ENCODE measurements at regions not wholly inside any gene's neighbourhood (a gene's known extent, or its start where the extent isn't known, plus 50 kb on each side); places are given as distances from the start of the nearest gene placed in this dataset.

GRCh38 chr15:70209499-70209898, 111.8 kb upstream of the TLE3 start:
- DNase-seq: no peak

DNA sequence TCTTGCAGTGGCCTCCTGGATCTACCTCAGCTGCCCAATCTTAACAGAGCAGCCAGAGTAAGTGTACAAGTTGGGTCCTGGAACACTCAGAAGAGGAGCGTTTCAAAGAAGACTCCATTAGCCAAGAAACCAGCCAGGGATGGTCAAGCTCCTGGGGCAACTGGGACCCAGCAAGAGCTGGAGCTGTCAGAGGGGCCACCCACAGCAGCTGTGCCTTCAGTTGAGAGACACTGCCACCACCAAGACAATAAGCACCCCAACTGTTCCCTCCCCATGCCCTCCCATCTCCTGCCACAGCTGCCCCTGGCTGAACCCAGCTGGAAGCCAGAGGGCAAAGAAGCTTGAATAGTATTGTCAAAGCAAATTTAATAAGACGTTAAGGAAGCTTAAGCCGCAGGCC, 110.6 kb upstream of the TLE3 start:
- no peak for DNase-seq

DNA sequence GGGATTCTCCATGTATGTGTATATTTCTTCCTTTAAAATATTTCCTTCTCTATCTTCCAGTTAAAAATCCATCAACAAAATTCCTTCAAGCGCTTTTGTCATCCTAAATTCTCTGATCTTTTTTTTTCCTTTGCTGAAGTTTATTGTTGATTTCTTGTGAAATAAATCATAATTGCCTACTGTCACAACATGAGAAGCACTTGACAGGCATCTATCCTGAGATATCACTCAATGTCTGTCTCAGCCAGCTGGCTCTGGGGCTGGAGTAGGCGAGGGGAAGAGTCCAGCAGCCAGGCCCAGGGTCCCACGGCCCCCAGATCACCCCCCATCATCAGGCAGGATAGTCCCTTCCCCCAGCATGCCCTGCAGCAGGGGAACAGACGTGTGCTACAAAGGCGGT, 109.0 kb upstream of the TLE3 start:
- no peak for DNase-seq

- DNase-seq: no peak
Measured at GRCh38 chr15:70204652-70205051, 106.9 kb upstream of the TLE3 start.

GRCh38 chr15:70203981-70204560, 106.4 kb upstream of the TLE3 start:
- no peak for DNase-seq

DNA sequence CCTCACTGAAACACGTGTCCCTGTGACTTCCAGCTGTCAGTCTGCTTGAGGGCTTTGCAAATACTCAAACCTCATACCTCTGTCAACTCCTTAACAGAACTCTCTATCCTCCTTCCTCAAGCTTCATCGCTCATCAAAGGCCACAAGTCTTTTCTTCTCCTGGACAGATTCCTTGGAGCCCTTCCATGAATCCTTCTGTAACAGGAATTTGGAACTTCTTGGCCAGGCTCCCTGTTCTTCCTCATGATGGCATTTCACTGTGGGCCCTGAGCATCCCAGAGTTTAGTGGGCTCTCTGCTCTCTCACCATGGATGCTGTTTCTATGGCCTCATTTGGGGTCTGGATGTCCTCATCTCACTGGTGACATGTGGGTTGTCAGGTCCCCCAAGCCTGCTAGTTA, 105.0 kb upstream of the TLE3 start:
- DNase-seq: no peak

GRCh38 chr15:70201425-70201775, 103.7 kb upstream of the TLE3 start:
- no peak for DNase-seq

DNA sequence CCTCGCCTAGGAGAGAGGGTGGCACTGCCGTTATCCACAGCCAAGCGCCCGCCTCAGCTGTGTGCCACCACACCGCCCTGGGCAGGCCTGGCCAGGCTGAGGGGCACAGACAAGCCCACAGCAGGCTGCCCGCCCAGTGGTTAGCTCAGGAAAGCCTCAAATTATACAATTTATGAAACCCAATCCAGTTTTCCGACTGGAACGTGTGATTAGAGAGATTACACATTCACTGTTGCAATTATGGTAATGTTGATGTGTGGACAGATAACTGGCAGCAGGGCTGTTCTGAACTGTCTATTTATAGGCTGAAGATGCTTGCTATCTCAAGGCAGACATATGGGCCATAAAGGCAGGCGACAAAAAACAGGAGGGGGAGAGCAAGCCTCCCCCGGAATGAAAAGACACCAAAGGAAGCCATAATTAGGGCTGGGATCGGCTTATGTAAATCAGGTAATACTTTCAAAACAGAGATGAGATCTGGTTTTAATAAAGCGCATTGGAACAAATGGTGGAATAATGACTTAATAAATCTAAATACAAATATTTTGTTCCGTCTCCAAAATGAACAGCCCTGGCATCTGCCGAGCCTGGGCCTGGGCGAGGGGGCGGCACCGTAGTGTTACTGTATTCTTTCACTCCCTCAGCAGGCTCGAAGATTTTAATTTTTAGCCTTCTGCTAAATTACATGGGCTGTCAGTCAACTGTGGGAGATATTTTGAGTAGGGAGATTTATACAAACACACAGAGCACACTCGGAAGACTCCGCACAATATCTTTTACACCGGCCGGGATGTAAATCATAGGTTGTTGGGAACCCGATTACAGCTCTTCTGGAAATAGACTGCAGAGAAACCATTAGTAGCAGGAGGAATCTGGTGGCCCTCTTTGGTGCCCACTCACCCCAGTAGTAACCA, 103.1 kb upstream of the TLE3 start:
- peak; percentile 29 for DNase-seq

GRCh38 chr15:70199540-70200410, 102.1 kb upstream of the TLE3 start:
- no peak for DNase-seq

DNA sequence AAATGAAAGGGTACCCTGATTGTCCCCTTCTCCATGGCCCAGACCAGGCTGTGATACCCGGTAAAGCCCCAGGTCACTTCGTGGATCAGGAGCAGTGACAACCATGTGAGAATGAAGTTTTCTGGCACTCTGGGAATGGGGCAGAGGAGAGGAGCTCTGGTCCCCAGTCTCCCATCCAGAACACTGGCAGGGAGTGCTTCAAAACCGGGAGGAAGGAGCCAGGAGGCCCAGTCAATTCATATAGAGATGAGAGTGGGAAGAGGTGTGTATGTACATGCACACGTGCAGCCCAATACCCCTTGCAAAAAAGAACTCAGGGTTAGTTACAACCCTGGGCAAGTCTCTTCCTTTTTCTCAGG, 101.4 kb upstream of the TLE3 start:
- DNase-seq: no peak

DNA sequence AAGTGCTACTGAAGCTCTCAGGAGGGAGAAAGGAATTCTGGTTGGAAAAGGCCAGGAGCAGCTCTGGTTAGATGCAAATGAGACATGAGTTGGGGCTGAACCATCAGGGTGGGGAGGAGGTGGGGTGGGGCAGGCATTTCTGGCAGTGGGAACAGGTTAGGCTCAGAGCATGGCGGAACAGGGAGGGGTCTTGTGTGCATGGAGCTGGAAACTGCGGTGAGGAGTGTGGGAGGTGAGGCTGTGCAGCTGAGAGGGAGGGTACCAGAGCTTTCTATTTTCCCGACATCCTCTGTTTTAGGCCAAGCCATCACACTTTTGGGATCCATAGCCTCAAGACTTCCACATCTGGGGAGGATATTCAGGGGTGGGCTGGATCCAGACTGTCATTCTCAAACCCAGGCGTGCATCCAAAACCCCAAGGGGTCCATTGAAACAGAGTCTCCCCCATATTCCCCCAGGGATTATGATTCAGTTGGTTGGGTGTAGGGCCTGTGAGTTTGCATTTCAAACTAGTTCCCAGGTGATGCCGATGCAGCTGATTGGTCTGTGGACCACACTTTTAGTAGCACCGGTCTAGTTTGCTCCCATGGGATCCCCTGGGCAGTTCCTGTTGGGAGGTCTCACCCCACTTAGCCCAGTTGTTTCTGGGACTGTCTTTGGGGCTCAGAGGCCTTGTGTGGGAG, 100.9 kb upstream of the TLE3 start:
- no peak for DNase-seq

- no peak for DNase-seq
Measured at GRCh38 chr15:70197945-70198361, 100.2 kb upstream of the TLE3 start.

DNA sequence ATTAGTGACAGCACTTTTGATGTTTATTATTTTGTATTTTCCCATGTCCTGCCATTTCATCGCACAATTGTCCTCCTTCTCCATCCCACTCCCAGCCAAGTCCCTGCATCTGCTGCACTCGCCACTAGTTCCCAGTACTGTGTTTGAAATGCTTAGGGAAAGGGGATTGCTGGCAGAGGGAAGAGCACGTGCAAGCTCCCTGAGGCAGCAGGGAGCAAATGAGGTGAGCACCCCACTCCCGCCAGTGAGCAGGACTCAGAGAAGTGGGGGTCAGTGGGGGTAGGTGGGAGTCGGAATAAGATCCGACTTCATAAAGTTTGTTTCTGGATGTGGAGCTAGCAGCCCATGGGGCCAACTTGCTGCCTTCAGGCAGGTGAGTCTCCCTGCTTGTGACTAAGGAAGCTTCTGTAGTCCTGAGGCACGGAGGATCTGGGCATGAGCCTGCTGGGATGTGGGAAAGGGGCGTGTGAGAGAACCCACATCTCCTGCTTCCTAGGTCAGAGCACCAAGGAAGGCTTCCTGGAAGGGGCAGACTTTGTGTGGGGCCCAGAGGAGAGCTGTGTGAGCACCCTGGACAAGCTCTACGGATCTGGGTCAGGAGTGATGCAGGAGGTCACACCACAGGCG, 99.7 kb upstream of the TLE3 start:
- no peak for DNase-seq

- peak; percentile 93 for DNase-seq
Measured at GRCh38 chr15:70196372-70197316, 98.9 kb upstream of the TLE3 start.

DNA sequence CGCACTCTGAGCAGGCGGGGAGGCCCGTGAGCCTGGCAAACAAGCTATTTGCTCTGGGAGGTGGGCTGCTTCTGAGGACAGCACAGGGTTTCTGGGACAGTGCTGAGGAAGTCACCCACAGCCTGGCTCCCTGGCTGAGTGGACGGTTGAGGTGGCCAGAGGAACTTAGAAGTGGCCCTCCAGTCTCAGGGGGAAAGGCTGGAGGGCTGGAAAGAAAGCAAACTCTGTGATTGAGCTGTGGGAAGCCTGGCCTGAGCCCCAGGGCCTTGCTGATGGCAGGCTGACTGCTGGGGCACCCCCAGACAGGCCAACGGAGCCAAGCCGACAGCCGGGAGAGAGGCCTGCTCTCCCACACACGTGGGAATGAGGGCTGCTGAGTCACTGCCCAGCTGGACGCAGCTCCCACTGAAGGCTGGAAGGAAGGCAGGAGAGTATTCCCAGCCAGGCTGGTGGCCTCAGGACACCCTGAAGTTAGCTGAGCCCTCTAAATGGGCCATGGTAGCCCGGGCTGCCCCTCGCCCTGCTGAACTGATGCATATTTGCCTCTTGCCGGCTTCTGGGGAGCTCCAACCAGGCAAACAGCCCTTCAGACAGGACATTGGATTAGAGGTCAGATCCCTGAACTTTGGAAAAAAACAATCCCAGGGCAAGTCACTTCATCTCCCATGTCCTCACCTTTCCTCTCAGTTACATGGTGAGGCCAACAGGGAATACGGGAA, 98.0 kb upstream of the TLE3 start:
- no peak for DNase-seq

- no peak for DNase-seq
Measured at GRCh38 chr15:70195171-70195570, 97.5 kb upstream of the TLE3 start.

DNA sequence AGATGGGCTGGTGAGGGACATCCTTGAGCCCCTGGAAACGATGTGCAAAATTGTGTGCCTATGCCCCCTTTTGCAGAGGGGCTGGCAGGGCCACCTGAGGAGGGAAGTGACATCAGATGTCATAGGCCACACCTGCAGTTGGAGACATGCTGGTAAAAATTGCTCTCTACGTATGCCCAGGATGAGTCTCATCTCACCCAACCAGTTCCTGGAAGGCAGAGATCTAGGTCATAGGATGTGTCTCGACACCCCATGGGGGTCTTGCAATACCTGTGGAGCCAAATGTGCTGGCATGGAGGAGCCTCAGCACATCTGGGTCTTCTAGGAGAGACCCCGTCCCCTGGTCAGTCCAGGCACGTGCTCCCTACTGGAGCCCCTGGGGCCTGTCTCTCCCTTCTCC, 96.5 kb upstream of the TLE3 start:
- no peak for DNase-seq

GRCh38 chr15:70193734-70194133, 96.0 kb upstream of the TLE3 start:
- no peak for DNase-seq

GRCh38 chr15:70192490-70192889, 94.8 kb upstream of the TLE3 start:
- DNase-seq: no peak

- no peak for DNase-seq
Measured at GRCh38 chr15:70192041-70192440, 94.3 kb upstream of the TLE3 start.

GRCh38 chr15:70190965-70191364, 93.2 kb upstream of the TLE3 start:
- no peak for DNase-seq
